WERI-Rb-1 (cell line): ENCODE measurements at regions not wholly inside any gene's neighbourhood (a gene's known extent, or its start where the extent isn't known, plus 50 kb on each side); places are given as distances from the start of the nearest gene placed in this dataset.

ENCODE experiments used
- DNase-seq: peaks from one replicate; pipeline ENCODE4 v3.0.0-alpha.2; 2020
- H3K27ac ChIP-seq: fragments of 250-450 bp; sonication (Bioruptor Pico); 2 replicates; pipeline ENCODE4 v1.5.1; 2020; ENCODE audit warnings: mild to moderate bottlenecking, moderate library complexity
- H3K27me3 ChIP-seq: fragments of 250-450 bp; sonication (Bioruptor Pico); 2 replicates; pipeline ENCODE4 v1.5.1; 2021; ENCODE audit warnings: mild to moderate bottlenecking, low read depth, moderate library complexity; ENCODE audit not compliant: insufficient read depth, severe bottlenecking
- H3K36me3 ChIP-seq: fragments of 250-450 bp; sonication (Bioruptor Pico); 2 replicates; pipeline ENCODE4 v1.5.1; 2020; ENCODE audit warnings: mild to moderate bottlenecking, moderate library complexity
- H3K4me3 ChIP-seq: 2 replicates; pipeline ENCODE4 v1.5.1; 2011; ENCODE audit warnings: low read depth, mild to moderate bottlenecking, control low read depth, low read length
- H3K9me3 ChIP-seq: fragments of 250-450 bp; sonication (Bioruptor Pico); 2 replicates; pipeline ENCODE4 v1.5.1; 2021; ENCODE audit warnings: mild to moderate bottlenecking, moderate library complexity; ENCODE audit not compliant: severe bottlenecking
- TF ChIP-seq, protein P1 (sequence below): IDR thresholded peaks from 2 replicates; pipeline ENCODE4 v1.5.1; 2011; ENCODE audit warnings: low read depth, mild to moderate bottlenecking, control low read depth, inconsistent platforms, low read length

DNA sequence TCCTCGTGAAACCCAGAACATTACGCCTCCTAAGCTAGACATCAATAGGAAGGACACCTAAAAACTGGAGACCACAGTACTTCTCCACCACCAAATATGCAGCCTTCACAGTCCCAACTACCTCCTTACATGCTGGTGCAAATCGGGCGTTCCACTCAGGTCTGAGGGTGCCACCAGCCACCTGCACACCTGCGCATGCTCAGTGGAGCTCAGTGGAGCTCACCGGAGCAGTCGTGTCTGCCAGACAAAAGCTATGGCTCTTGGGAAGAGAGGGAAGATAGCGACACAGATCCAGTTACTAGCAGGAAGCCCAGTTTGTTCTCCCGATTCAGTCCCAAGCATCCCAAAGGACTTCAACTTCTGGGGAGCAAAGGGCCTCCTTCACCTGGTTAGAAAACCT lies 237.1 kb downstream of the TSHZ3 start:
- DNase-seq, result no peak
- no peaks in the 10 kb centered on the region for H3K27me3 ChIP-seq
- no peak overlapping the region for H3K27ac ChIP-seq
- no peaks in the 10 kb centered on the region for H3K36me3 ChIP-seq
- H3K4me3 ChIP-seq, result no peak overlapping the region
- TF ChIP-seq, protein P1, sequence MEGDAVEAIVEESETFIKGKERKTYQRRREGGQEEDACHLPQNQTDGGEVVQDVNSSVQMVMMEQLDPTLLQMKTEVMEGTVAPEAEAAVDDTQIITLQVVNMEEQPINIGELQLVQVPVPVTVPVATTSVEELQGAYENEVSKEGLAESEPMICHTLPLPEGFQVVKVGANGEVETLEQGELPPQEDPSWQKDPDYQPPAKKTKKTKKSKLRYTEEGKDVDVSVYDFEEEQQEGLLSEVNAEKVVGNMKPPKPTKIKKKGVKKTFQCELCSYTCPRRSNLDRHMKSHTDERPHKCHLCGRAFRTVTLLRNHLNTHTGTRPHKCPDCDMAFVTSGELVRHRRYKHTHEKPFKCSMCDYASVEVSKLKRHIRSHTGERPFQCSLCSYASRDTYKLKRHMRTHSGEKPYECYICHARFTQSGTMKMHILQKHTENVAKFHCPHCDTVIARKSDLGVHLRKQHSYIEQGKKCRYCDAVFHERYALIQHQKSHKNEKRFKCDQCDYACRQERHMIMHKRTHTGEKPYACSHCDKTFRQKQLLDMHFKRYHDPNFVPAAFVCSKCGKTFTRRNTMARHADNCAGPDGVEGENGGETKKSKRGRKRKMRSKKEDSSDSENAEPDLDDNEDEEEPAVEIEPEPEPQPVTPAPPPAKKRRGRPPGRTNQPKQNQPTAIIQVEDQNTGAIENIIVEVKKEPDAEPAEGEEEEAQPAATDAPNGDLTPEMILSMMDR, result no peak
- no peaks in the 10 kb centered on the region for H3K9me3 ChIP-seq

DNA sequence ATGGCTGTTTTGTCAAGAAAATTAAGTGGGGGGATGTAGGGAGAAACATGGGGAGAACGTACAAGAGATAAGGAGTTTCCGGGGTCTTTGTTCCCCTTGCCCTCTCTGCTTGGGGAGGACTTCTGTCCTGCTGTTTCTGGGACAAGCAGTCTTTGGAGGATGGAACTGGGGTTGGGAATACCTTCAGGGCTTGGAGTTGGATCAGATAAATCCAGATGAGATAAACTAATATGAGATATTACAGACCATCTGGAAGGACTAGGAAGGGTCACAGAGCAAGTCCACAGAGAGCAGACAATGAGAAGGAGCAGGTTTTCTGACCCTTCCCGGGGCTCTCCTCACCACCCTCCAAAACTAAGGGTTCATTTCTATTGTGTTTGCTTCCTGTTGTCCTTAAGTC lies 237.5 kb downstream of the TSHZ3 start:
- TF ChIP-seq, protein P1, result no peak
- H3K4me3 ChIP-seq, result no peak overlapping the region

DNA sequence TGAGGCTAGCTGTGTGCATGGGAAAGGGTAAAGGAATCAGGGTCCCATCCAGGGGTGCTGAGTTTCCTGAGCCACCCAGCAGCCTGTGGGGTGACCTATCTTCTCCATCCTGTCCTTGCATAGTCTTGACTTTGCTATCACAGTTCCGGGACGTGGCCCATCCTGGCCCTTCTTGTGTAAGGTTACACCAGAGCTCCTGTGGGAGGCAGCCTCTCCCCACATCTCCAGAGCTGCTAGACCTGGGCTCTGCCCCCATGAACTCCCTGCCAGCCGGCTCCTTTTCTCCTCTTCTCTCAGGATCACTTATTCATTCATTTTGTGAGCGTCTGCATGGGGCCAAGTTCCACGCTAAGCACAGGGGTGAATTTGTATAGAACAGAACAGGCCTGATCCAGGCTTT lies 238.9 kb downstream of the TSHZ3 start:
- no peak overlapping the region for H3K4me3 ChIP-seq
- no peaks in the 10 kb centered on the region for H3K36me3 ChIP-seq
- no peak overlapping the region for H3K27ac ChIP-seq
- TF ChIP-seq, protein P1, result peak; percentile 50
- H3K9me3 ChIP-seq, result no peaks in the 10 kb centered on the region
- H3K27me3 ChIP-seq, result no peaks in the 10 kb centered on the region
- DNase-seq, result peak; percentile 46

More for the DNA sequence above, 237.5 kb downstream of the TSHZ3 start:
- H3K27ac ChIP-seq, result no peak overlapping the region
- H3K36me3 ChIP-seq, result no peaks in the 10 kb centered on the region
- no peaks in the 10 kb centered on the region for H3K9me3 ChIP-seq
- DNase-seq, result no peak
- H3K27me3 ChIP-seq, result no peaks in the 10 kb centered on the region

DNA sequence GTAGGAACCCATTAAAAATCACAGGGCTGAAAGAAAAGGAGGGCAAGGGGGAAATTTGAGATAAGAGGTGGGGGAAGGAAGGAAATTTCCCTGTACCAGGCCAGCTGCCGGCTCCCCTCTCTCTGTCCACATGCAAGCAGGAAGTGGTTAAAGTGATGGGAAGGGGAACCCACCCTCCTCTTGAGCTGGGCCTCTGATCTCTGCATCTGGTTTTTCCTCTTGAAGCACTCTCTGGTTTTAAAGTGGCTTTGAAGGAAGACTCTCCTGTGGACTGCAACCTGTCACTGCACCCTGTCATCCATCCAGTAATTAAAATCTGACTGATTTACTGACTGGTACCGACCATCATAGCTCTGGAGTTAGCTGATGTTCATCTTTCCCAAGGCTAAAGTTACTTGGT lies 239.6 kb downstream of the TSHZ3 start:
- Histone ChIP-seq H3K4me3 (no peak overlapping the region), H3K36me3 (no peaks in the 10 kb centered on the region), H3K27me3 (no peaks in the 10 kb centered on the region), H3K27ac (no peak overlapping the region), H3K9me3 (no peaks in the 10 kb centered on the region)
- TF ChIP-seq, protein P1, result no peak
- no peak for DNase-seq

DNA sequence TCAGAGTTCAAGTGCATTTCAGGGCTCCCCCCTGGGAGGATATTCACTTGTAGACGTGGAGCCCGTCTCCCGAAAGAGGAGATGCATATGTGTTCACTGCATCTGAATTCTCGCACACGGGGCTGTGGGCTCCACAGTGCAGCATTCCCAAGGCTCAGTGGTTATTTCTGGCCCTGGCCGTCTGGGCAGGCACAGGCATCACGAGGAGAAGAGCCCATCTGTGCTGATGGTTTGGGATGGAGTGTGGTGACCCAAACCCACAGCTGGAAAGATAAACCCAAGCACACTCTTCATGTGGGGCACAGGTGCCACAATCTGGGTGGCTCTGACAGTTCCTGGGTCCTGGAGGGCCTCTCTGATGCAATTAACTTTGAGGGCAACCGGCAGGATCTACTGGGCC lies 242.1 kb downstream of the TSHZ3 start:
- no peak for DNase-seq
- TF ChIP-seq, protein P1, result no peak

DNA sequence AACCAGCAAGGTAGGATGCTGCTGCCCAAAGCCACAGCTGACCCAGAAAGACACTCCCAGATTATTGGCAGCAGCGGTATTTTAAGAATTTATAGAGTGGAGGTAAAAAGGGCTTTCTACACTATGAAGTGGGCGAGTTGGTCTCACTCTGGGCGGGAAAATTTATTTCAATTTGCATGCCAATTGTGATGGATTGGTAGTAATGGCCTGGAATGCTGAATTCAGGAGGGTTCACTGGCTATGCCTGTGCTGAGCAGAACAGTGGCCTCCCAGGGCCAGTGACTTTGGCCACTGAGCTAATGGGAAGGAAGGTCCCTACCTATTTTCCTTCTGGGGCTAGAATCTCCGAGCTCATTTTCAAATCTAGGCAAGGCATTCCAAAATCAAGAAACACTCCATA lies 243.5 kb downstream of the TSHZ3 start:
- TF ChIP-seq, protein P1, result no peak
- no peaks in the 10 kb centered on the region for H3K36me3 ChIP-seq
- H3K27ac ChIP-seq, result no peak overlapping the region
- no peaks in the 10 kb centered on the region for H3K9me3 ChIP-seq
- DNase-seq, result no peak
- H3K27me3 ChIP-seq, result no peaks in the 10 kb centered on the region
- H3K4me3 ChIP-seq, result no peak overlapping the region

More for the DNA sequence above, 242.1 kb downstream of the TSHZ3 start:
- no peaks in the 10 kb centered on the region for H3K36me3 ChIP-seq
- H3K4me3 ChIP-seq, result no peak overlapping the region
- no peaks in the 10 kb centered on the region for H3K27me3 ChIP-seq
- H3K9me3 ChIP-seq, result no peaks in the 10 kb centered on the region
- H3K27ac ChIP-seq, result no peak overlapping the region
